ENCODE measurements at regions not wholly inside any gene's neighbourhood (a gene's known extent, or its start where the extent isn't known, plus 50 kb on each side); places are given as distances from the start of the nearest gene placed in this dataset.

- TF ChIP-seq CTCF (IDR thresholded peaks at IDR 0.05; ENCODE audit: low read depth, low read length) = no peak
- TF ChIP-seq EZH2phosphoT487 (IDR thresholded peaks at IDR 0.05; ENCODE audit: low read depth) = no peak
Measured at GRCh38 chr4:84366907-84367306, 132.2 kb downstream of the NKX6-1 start.

All from OCI-LY3 (cell line).